SK-N-SH (cell line): ENCODE measurements at regions not wholly inside any gene's neighbourhood (a gene's known extent, or its start where the extent isn't known, plus 50 kb on each side); places are given as distances from the start of the nearest gene placed in this dataset.
A peak's percentile ranks its signal among the peaks of the same experiment; 100 is the strongest.

Source experiments
- CTCF ChIA-PET: fragments of 300-600, 350-600 bp; formaldehyde crosslinking; extraction: SDS; loops from one replicate; lab custom pipeline; 2021; lab: Yijun Ruan, JAX
- POLR2A ChIA-PET: fragments of 350-600 bp; sonication (Branson Sonifier 250); formaldehyde crosslinking; extraction: SDS; loops from one replicate; lab custom pipeline; 2020; ENCODE audit warnings: antibody characterized with exemption, inconsistent platforms; lab: Yijun Ruan, JAX
- DNase-seq: peaks from one replicate; pipeline ENCODE4 v3.0.0; 2012
- H2AFZ ChIP-seq: fragments of 200-600 bp; sonication (generic); 2 replicates; pipeline ENCODE4 v1.8.1; 2016; ENCODE audit warnings: antibody characterized with exemption, mild to moderate bottlenecking, low read depth
- H3F3A ChIP-seq: fragments of 200-600 bp; sonication (generic); replicated peaks from 2 replicates; pipeline ENCODE3; 2016; ENCODE audit warnings: antibody characterized with exemption, mild to moderate bottlenecking; ENCODE audit not compliant: insufficient read depth
- H3K27ac ChIP-seq, 2 experiments: fragments of 200-500 bp in 1 of 2; fragments of 200-600 bp in 1 of 2; sonication (Bioruptor generic) in 1 of 2; sonication (generic), shearing (Covaris generic) in 1 of 2; 2 replicates each; pipeline versions ENCODE4 v1.5.1 to v1.6.1; 2014 to 2016; ENCODE audit warnings: low read depth in 2 of 2, inconsistent platforms in 1 of 2, low read length in 1 of 2, mild to moderate bottlenecking in 1 of 2, mixed read lengths in 1 of 2
- H3K27me3 ChIP-seq: fragments of 200-600 bp; sonication (generic), shearing (Covaris generic); 2 replicates; pipeline ENCODE4 v1.6.1; 2016; ENCODE audit warnings: mixed run types; ENCODE audit not compliant: insufficient read depth
- H3K36me3 ChIP-seq, 2 experiments: fragments of 200-500 bp in 1 of 2; fragments of 200-600 bp in 1 of 2; sonication (Bioruptor generic) in 1 of 2; sonication (generic) in 1 of 2; replicated peaks in 1 of 2; 2 replicates each; pipeline versions ENCODE3 to v1.5.1; 2014 to 2016; ENCODE audit warnings: low read length in 1 of 2, mild to moderate bottlenecking in 1 of 2; ENCODE audit not compliant: insufficient read depth in 2 of 2, control insufficient read depth in 1 of 2
- H3K4me1 ChIP-seq, 2 experiments: fragments of 200-500 bp in 1 of 2; fragments of 200-600 bp in 1 of 2; sonication (Bioruptor generic) in 1 of 2; sonication (generic), shearing (Covaris generic) in 1 of 2; 2 replicates each; pipeline versions ENCODE4 v1.5.1 to v1.6.1; 2014 to 2016; ENCODE audit warnings: low read depth in 1 of 2, low read length in 1 of 2, mixed run types in 1 of 2; ENCODE audit not compliant: insufficient read depth in 2 of 2, control insufficient read depth in 1 of 2
- H3K4me2 ChIP-seq: fragments of 200-600 bp; sonication (generic), shearing (Covaris generic); 2 replicates; pipeline ENCODE4 v1.6.1; 2017; ENCODE audit warnings: mixed run types
- H3K4me3 ChIP-seq, 2 experiments: fragments of 200-500 bp in 1 of 2; fragments of 200-600 bp in 1 of 2; sonication (Bioruptor generic) in 1 of 2; sonication (generic), shearing (Covaris generic) in 1 of 2; 2 replicates each; pipeline versions ENCODE4 v1.5.1 to v1.8.1; 2014 to 2016; ENCODE audit warnings: low read depth in 2 of 2, inconsistent platforms in 1 of 2, low read length in 1 of 2, mild to moderate bottlenecking in 1 of 2, mixed read lengths in 1 of 2, moderate library complexity in 1 of 2
- H3K79me2 ChIP-seq: fragments of 200-600 bp; sonication (generic); 2 replicates; pipeline ENCODE4 v1.8.1; 2017; ENCODE audit warnings: mild to moderate bottlenecking; ENCODE audit not compliant: insufficient read depth
- H3K9ac ChIP-seq: fragments of 200-600 bp; sonication (generic); 2 replicates; pipeline ENCODE4 v1.6.1; 2017; ENCODE audit warnings: mixed run types
- H3K9me2 ChIP-seq: fragments of 200-600 bp; sonication (generic); 2 replicates; pipeline ENCODE4 v1.6.1; 2017; ENCODE audit warnings: mixed run types
- H3K9me3 ChIP-seq: fragments of 200-600 bp; sonication (generic); 2 replicates; pipeline ENCODE4 v1.6.1; 2017; ENCODE audit warnings: mixed run types, mild to moderate bottlenecking, moderate library complexity
- H4K20me1 ChIP-seq: fragments of 200-600 bp; sonication (generic); 2 replicates; pipeline ENCODE4 v1.6.1; 2017; ENCODE audit warnings: mild to moderate bottlenecking, mixed run types; ENCODE audit not compliant: insufficient read depth
- CTCF ChIP-seq: fragments of 200-600 bp; sonication (generic); IDR thresholded peaks from 2 replicates; pipeline ENCODE4 v1.6.1; 2017; ENCODE audit warnings: antibody characterized with exemption, mild to moderate bottlenecking, moderate library complexity
- EZH2phosphoT487 ChIP-seq: fragments of 200-600 bp; sonication (generic); IDR thresholded peaks from 2 replicates; pipeline ENCODE4 v1.6.1; 2017; ENCODE audit warnings: low read depth, mixed run types, mild to moderate bottlenecking, antibody characterized with exemption, moderate library complexity, borderline replicate concordance
- FOXM1 ChIP-seq: IDR thresholded peaks from 2 replicates; pipeline ENCODE4 v1.4.0; 2012; ENCODE audit warnings: low read depth, mild to moderate bottlenecking
- RAD21 ChIP-seq: IDR thresholded peaks from 2 replicates; pipeline ENCODE4 v1.6.1; 2012; ENCODE audit warnings: mild to moderate bottlenecking, low read length
- RFX5 ChIP-seq: IDR thresholded peaks from 2 replicates; pipeline ENCODE4 v1.6.1; 2012; ENCODE audit warnings: mild to moderate bottlenecking, improper control_type of control experiment, low read length
- TAF1 ChIP-seq: IDR thresholded peaks from 2 replicates; pipeline ENCODE4 v1.6.1; 2012; ENCODE audit warnings: low read depth, mild to moderate bottlenecking, low read length, moderate library complexity, borderline replicate concordance
- WGBS: methylation state at CpG from one replicate; pipeline ENCODE4 v1.1.6; 2017; ENCODE audit warnings: low lambda C conversion rate; 5-methylcytosine and 5-hydroxymethylcytosine counted together
- TF ChIP-seq, protein P1 (sequence below): IDR thresholded peaks from 2 replicates; pipeline ENCODE4 v1.4.0; 2012; ENCODE audit warnings: low read depth, borderline replicate concordance

DNA sequence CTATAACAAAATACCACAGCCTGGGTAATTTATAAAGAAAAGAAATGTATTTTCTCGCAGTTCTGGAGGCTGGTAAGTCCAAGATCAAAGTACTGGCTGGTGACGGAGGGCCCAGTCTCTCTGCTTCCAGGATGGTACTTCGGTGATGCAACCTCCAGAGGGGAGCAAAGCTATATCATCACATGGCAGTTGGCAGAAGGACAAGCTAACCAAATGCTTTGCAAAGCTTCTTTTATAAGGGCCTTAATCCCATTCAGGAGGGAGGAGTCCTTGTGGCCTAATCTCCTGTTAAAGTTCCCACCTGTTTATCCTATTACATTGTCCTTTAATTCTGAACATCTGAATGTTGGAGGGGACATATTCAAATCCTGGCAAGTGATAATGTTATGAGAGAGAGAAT lies 134.1 kb upstream of the SP4 start (continued):
- TF ChIP-seq, protein P1, sequence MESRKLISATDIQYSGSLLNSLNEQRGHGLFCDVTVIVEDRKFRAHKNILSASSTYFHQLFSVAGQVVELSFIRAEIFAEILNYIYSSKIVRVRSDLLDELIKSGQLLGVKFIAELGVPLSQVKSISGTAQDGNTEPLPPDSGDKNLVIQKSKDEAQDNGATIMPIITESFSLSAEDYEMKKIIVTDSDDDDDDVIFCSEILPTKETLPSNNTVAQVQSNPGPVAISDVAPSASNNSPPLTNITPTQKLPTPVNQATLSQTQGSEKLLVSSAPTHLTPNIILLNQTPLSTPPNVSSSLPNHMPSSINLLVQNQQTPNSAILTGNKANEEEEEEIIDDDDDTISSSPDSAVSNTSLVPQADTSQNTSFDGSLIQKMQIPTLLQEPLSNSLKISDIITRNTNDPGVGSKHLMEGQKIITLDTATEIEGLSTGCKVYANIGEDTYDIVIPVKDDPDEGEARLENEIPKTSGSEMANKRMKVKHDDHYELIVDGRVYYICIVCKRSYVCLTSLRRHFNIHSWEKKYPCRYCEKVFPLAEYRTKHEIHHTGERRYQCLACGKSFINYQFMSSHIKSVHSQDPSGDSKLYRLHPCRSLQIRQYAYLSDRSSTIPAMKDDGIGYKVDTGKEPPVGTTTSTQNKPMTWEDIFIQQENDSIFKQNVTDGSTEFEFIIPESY: no peak
- no peak for TF ChIP-seq TAF1
- TF ChIP-seq EZH2phosphoT487: no peak
- TF ChIP-seq RFX5: no peak

DNA sequence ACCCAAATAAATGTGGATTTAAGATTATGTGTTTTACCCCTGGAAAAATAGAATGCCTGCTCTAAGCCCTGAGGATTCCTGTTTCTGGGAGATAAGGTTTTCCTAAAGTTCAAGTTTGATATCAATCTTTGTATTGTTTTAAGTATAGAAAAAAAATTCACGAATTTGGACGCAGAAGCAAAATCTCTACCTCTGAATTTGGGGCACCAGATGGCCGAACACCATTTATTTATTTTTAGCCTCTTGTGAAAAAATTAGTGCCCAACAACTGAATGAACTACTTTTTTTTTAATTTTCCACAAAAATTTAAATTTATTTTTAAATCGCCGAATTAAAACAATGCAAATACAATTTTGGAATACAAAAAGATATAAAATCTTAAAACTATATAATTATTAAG lies 128.1 kb upstream of the SP4 start:
- H3K9ac ChIP-seq: no peak overlapping the region
- H4K20me1 ChIP-seq: no peaks in the 10 kb centered on the region
- peaks cover 4% of the 10 kb centered on the region; the same call in 1 of the 2 replicates for H3K27me3 ChIP-seq
- ChIA-PET POLR2A (no interaction called here), CTCF (no interaction called here)
- DNase-seq: no peak
- WGBS: 37% methylated on average over 5 of the region's 5 CpGs
- H3K9me2 ChIP-seq: no peaks in the 10 kb centered on the region
- no peaks in the 10 kb centered on the region for H3K4me1 ChIP-seq
- H3K36me3 ChIP-seq: no peaks in the 10 kb centered on the region
- H3K79me2 ChIP-seq: no peaks in the 10 kb centered on the region
- H3K27ac ChIP-seq: no peak overlapping the region
- H3K4me3 ChIP-seq: no peak overlapping the region
- no peak overlapping the region for H3K4me2 ChIP-seq
- no peaks in the 10 kb centered on the region for H3K9me3 ChIP-seq
- no peaks in the 10 kb centered on the region for H3F3A ChIP-seq
- no peak overlapping the region for H2AFZ ChIP-seq
- TF ChIP-seq FOXM1: no peak

DNA sequence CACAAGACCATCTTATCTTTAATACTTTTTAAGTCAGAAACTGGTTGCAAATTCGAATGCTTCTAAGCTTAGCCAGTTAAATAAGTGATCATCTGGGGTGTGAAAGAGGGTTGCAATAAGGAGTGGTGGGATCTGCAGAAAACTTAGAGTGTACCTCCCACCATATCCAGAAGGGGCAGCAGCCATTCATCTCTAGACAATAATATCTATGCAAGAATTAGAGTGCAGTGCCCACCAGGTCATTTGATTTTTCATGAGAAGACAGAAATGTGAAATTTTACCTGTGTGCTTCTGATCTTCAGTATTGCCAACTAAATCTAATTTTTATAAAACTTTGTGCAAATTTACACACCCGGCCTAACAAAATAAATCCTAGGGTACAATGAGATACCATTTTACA lies 127.2 kb upstream of the SP4 start:
- no peak overlapping the region for H3K27ac ChIP-seq
- H3K4me2 ChIP-seq: no peak overlapping the region
- ChIA-PET POLR2A (no interaction called here), CTCF (no interaction called here)
- no peaks in the 10 kb centered on the region for H4K20me1 ChIP-seq
- H2AFZ ChIP-seq: no peak overlapping the region
- peaks cover 4% of the 10 kb centered on the region; the same call in 1 of the 2 replicates for H3K27me3 ChIP-seq
- no peaks in the 10 kb centered on the region for H3K4me1 ChIP-seq
- TF ChIP-seq RAD21: peak; percentile 50
- peak; percentile 57 for TF ChIP-seq CTCF
- no peak for TF ChIP-seq RFX5
- 25% methylated on average over 2 of the region's 2 CpGs for WGBS
- no peaks in the 10 kb centered on the region for H3F3A ChIP-seq
- peak; percentile 32 for DNase-seq
- H3K9me3 ChIP-seq: no peaks in the 10 kb centered on the region
- no peak overlapping the region for H3K4me3 ChIP-seq
- no peaks in the 10 kb centered on the region for H3K9me2 ChIP-seq
- H3K79me2 ChIP-seq: no peaks in the 10 kb centered on the region
- no peak overlapping the region for H3K9ac ChIP-seq
- H3K36me3 ChIP-seq: no peaks in the 10 kb centered on the region
